Prostate gland (tissue), 2 donors: ENCODE measurements at regions not wholly inside any gene's neighbourhood (a gene's known extent, or its start where the extent isn't known, plus 50 kb on each side); places are given as distances from the start of the nearest gene placed in this dataset.

ENCODE experiments used
- DNase-seq: peaks from one replicate; pipeline ENCODE4 v3.0.0-alpha.2; 2019; ENCODE audit warnings: low spot score
- H3K27ac ChIP-seq, 2 donors: fragments of 200-600 bp; sonication (generic); 2 replicates each; pipeline ENCODE4 v1.5.1; 2017 to 2019
- H3K27me3 ChIP-seq: fragments of 200-600 bp; sonication (generic); replicated peaks from 2 replicates; pipeline ENCODE4 v1.5.1; 2019; ENCODE audit not compliant: insufficient read depth
- H3K36me3 ChIP-seq, 2 donors: fragments of 200-600 bp; sonication (generic); 1 replicate in 1 of 2; 2 replicates in 1 of 2; pipeline versions ENCODE4 v1.5.1 to v1.8.1; 2017 to 2019
- H3K4me1 ChIP-seq: fragments of 200-600 bp; sonication (generic); replicated peaks from 2 replicates; pipeline ENCODE4 v1.5.1; 2019
- H3K4me3 ChIP-seq, 2 donors: fragments of 200-600 bp; sonication (generic); 2 replicates each; pipeline ENCODE4 v1.5.1; 2017 to 2019
- H3K9me3 ChIP-seq: fragments of 200-600 bp; sonication (generic); 2 replicates; pipeline ENCODE4 v1.5.1; 2017
- POLR2A ChIP-seq: fragments of 450-650 bp; IDR thresholded peaks from one replicate; pipeline ENCODE4 v1.6.1; 2016; ENCODE audit warnings: antibody characterized with exemption, mild to moderate bottlenecking
- POLR2AphosphoS5 ChIP-seq: sonication (generic); formaldehyde crosslinking; IDR thresholded peaks from one replicate; pipeline ENCODE4 v1.6.1; 2017; ENCODE audit warnings: antibody characterized with exemption
- WGBS: methylation state at CpG from one replicate; pipeline ENCODE4 v1.1.5; 2018; 5-methylcytosine and 5-hydroxymethylcytosine counted together
- intact Hi-C: fragments of 100-400 bp; cut with DNase I; formaldehyde crosslinking; loops from one replicate; pipeline ENCODE4 v1.14.2; 2022
- TF ChIP-seq, protein P1 (sequence below), 4 experiments: fragments of 200-600 bp in 2 of 4; fragments of 450-650 bp in 2 of 4; sonication (generic) in 2 of 4; IDR thresholded peaks; 1 replicate in 3 of 4; 2 replicates in 1 of 4; pipeline ENCODE4 v1.5.1; 2016 to 2019; ENCODE audit warnings: antibody characterized with exemption in 4 of 4, mild to moderate bottlenecking in 2 of 4, moderate library complexity in 2 of 4

DNA sequence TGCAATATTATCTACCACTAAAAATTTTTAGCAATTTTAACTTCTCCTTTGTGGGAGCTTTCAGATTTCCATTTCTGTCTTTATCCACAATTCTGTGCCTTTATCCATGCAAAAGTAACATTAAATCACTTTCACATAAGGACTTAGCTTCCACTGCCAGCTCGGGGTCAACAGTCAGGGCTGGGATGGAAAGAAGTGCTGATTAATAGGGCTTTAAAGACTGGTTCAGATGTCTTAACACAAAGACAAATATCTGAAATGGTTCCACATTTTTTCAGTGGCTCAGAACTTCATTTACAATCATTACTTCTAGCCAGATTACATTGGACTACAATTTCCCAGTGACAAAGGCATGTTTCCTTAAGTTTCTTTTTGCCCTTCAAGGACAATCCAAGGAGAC is 191.8 kb upstream of the CPHXL start:
- H3K4me1 ChIP-seq, result no peaks in the 10 kb centered on the region
- no peak overlapping the region for H3K4me3 ChIP-seq
- H3K36me3 ChIP-seq, result no peaks in the 10 kb centered on the region
- WGBS, result 64% methylated on average over 1 of the region's 1 CpG
- H3K27ac ChIP-seq, result no peak overlapping the region
- H3K27me3 ChIP-seq, result no peaks in the 10 kb centered on the region
- DNase-seq, result no peak
- intact Hi-C loops, result no loop called here
- TF ChIP-seq, protein P1, sequence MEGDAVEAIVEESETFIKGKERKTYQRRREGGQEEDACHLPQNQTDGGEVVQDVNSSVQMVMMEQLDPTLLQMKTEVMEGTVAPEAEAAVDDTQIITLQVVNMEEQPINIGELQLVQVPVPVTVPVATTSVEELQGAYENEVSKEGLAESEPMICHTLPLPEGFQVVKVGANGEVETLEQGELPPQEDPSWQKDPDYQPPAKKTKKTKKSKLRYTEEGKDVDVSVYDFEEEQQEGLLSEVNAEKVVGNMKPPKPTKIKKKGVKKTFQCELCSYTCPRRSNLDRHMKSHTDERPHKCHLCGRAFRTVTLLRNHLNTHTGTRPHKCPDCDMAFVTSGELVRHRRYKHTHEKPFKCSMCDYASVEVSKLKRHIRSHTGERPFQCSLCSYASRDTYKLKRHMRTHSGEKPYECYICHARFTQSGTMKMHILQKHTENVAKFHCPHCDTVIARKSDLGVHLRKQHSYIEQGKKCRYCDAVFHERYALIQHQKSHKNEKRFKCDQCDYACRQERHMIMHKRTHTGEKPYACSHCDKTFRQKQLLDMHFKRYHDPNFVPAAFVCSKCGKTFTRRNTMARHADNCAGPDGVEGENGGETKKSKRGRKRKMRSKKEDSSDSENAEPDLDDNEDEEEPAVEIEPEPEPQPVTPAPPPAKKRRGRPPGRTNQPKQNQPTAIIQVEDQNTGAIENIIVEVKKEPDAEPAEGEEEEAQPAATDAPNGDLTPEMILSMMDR (IDR thresholded peaks at IDR 0.05), result no peak
- TF ChIP-seq POLR2AphosphoS5 (no peak), POLR2A (no peak)
- H3K9me3 ChIP-seq, result no peaks in the 10 kb centered on the region

DNA sequence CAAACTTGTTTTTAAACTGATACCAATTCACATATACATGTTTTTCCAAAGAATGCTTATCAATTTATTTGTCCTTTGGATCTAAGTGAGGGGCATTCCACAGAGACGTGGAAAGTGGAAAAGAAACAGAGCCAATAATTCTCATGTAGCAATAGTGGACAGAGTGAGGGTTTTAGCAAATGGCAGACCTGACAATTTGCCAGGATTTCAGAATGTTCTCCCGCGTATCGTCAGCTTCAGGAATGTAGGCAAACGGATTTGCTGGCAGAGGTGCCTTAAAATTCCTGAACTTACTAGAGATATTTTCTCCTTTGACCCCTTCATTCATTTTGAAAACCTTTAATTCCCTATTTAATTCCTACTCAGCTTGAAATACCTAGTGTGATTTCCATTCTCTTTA is 193.4 kb upstream of the CPHXL start:
- Histone ChIP-seq H3K4me3 (no peak overlapping the region), H3K4me1 (no peaks in the 10 kb centered on the region), H3K27ac (no peak overlapping the region), H3K9me3 (no peaks in the 10 kb centered on the region), H3K36me3 (no peaks in the 10 kb centered on the region), H3K27me3 (no peaks in the 10 kb centered on the region)
- no peak for DNase-seq
- intact Hi-C loops, result no loop called here
- WGBS, result 21% methylated on average over 5 of the region's 5 CpGs
- TF ChIP-seq, protein P1 (IDR thresholded peaks at IDR 0.05), result no peak
- TF ChIP-seq POLR2AphosphoS5 (no peak), POLR2A (no peak)

DNA sequence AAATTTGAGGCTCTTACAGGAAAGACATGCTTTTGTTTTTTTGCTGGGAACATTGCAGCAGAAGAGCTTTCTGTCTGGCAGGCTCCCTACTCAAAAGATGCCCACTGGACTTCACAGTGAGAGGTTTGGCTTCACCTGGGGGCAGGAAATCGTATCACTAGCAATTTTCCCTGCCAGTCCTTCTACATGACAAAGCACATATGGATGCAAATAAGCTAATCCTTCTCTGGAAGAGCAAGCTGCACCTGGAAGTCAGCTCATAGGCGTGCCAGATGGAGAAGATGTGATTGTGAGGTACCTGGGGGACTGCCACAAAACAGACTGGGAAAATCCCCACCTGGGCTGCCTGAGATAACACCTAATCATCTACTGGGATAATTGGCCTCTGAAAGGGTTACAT is 195.0 kb upstream of the CPHXL start:
- Histone ChIP-seq H3K27ac (no peak overlapping the region), H3K27me3 (no peaks in the 10 kb centered on the region), H3K4me1 (no peaks in the 10 kb centered on the region), H3K9me3 (no peaks in the 10 kb centered on the region), H3K4me3 (no peak overlapping the region), H3K36me3 (no peaks in the 10 kb centered on the region)
- WGBS, result 66% methylated on average over 2 of the region's 2 CpGs
- DNase-seq, result no peak
- TF ChIP-seq, protein P1 (IDR thresholded peaks at IDR 0.05), result no peak
- TF ChIP-seq POLR2AphosphoS5 (no peak), POLR2A (no peak)
- intact Hi-C loops, result no loop called here

DNA sequence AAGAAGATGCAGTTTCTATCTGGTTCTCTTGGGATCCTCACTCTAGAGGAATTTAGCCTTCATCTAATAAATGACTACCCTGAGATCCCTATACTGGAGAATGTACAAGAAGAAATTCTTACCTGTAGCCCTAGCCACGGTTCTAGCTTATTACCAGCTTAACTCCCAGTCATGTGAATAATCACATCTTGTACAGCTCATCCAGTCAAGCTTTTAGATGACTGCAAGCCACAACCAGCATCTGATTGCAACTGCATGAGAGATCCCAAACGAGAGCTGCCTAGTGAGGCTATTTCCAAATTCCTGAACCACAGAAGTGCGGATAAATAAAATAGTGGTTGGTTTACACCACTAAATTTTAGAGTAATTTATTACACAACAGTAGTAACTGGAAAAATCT is 196.0 kb upstream of the CPHXL start:
- H3K27ac ChIP-seq, result no peak overlapping the region
- WGBS, result 80% methylated on average over 3 of the region's 3 CpGs
- DNase-seq, result no peak
- H3K36me3 ChIP-seq, result no peaks in the 10 kb centered on the region
- H3K4me1 ChIP-seq, result no peaks in the 10 kb centered on the region
- no peak overlapping the region for H3K4me3 ChIP-seq
- intact Hi-C loops, result no loop called here
- no peaks in the 10 kb centered on the region for H3K27me3 ChIP-seq
- no peak for TF ChIP-seq POLR2AphosphoS5
- TF ChIP-seq, protein P1 (IDR thresholded peaks at IDR 0.05), result no peak
- no peak for TF ChIP-seq POLR2A
- H3K9me3 ChIP-seq, result no peaks in the 10 kb centered on the region

DNA sequence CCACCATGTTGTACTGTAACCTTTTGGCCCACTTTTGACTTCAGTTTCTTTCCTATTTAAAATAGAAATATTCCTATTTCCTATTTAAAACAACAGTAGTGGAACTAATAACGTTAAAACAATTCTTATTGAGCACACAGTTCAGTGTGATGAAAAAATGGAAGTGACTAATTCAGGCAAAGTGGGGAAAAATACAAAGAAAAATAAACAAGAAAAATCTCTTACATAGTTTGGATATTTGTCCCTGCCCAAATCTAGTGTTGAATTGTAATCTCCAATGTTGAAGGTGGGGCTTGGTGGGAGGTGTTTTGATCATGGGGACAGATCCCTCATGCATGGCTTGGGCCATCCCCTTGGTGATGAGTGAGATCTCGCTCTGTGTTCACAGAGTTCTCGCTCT is 198.1 kb upstream of the CPHXL start:
- 77% methylated on average over 3 of the region's 3 CpGs for WGBS
- TF ChIP-seq, protein P1 (IDR thresholded peaks at IDR 0.05), result no peak
- no peak for TF ChIP-seq POLR2A
- TF ChIP-seq POLR2AphosphoS5, result no peak

More for the DNA sequence above, 198.1 kb upstream of the CPHXL start:
- intact Hi-C loops, result no loop called here
- no peaks in the 10 kb centered on the region for H3K27me3 ChIP-seq
- H3K4me1 ChIP-seq, result no peaks in the 10 kb centered on the region
- no peaks in the 10 kb centered on the region for H3K36me3 ChIP-seq
- no peak for DNase-seq
- no peak overlapping the region for H3K27ac ChIP-seq
- no peak overlapping the region for H3K4me3 ChIP-seq
- no peaks in the 10 kb centered on the region for H3K9me3 ChIP-seq
